GM12878 (cell line): ENCODE measurements at regions not wholly inside any gene's neighbourhood (a gene's known extent, or its start where the extent isn't known, plus 50 kb on each side); places are given as distances from the start of the nearest gene placed in this dataset.

Experiments used
- DPF2 ChIP-seq: fragments of 450-650 bp; IDR thresholded peaks from 2 replicates; pipeline ENCODE4 v1.6.1; 2017; ENCODE audit warnings: mild to moderate bottlenecking
- MTA2 ChIP-seq: fragments of 450-650 bp; IDR thresholded peaks from 2 replicates; pipeline ENCODE4 v1.6.1; 2016; ENCODE audit warnings: low read depth, mild to moderate bottlenecking, moderate library complexity

GRCh38 chr5:124061663-124062062 lies 549.7 kb downstream of the CSNK1G3 start:
- no peak for TF ChIP-seq DPF2
- no peak for TF ChIP-seq MTA2
